Nephron progenitor cell (in vitro differentiated cells): ENCODE measurements at regions not wholly inside any gene's neighbourhood (a gene's known extent, or its start where the extent isn't known, plus 50 kb on each side); places are given as distances from the start of the nearest gene placed in this dataset.

ENCODE experiments used
- DNase-seq: peaks from one replicate; pipeline ENCODE4 v3.0.0; 2021
- H3K27ac Mint-ChIP-seq: 2 replicates; pipeline ENCODE4 v1.8.0; 2021; ENCODE audit warnings: mild to moderate bottlenecking, moderate library complexity, mixed read lengths
- H3K27me3 Mint-ChIP-seq: 2 replicates; pipeline ENCODE4 v1.8.0; 2021; ENCODE audit warnings: mild to moderate bottlenecking, low read depth, mixed read lengths; ENCODE audit not compliant: poor library complexity
- H3K36me3 Mint-ChIP-seq: 2 replicates; pipeline ENCODE4 v1.8.0; 2021; ENCODE audit warnings: low read depth, mixed read lengths
- H3K4me1 Mint-ChIP-seq: 2 replicates; pipeline ENCODE4 v1.8.0; 2021; ENCODE audit warnings: mixed read lengths
- H3K4me3 Mint-ChIP-seq: 2 replicates; pipeline ENCODE4 v1.8.0; 2021; ENCODE audit warnings: mild to moderate bottlenecking, moderate library complexity, mixed read lengths
- H3K9me3 Mint-ChIP-seq: 2 replicates; pipeline ENCODE4 v1.8.0; 2021; ENCODE audit warnings: mild to moderate bottlenecking, moderate library complexity, mixed read lengths
- CTCF ChIP-seq: fragments of 200-600 bp; sonication (generic); IDR thresholded peaks from 2 replicates; pipeline ENCODE4 v1.5.0; 2021; ENCODE audit warnings: antibody characterized with exemption

- no peak for TF ChIP-seq CTCF
- no peak overlapping the region for H3K27ac Mint-ChIP-seq
- H3K9me3 Mint-ChIP-seq, result no peaks in the 10 kb centered on the region
- H3K4me1 Mint-ChIP-seq, result peaks cover 10% of the 10 kb centered on the region
- no peaks in the 10 kb centered on the region for H3K36me3 Mint-ChIP-seq
- peaks cover 9% of the 10 kb centered on the region for H3K27me3 Mint-ChIP-seq
- DNase-seq, result no peak
- no peak overlapping the region for H3K4me3 Mint-ChIP-seq
Measured at GRCh38 chr10:4306871-4307270, 519.1 kb upstream of the AKR1E2 start.

DNA sequence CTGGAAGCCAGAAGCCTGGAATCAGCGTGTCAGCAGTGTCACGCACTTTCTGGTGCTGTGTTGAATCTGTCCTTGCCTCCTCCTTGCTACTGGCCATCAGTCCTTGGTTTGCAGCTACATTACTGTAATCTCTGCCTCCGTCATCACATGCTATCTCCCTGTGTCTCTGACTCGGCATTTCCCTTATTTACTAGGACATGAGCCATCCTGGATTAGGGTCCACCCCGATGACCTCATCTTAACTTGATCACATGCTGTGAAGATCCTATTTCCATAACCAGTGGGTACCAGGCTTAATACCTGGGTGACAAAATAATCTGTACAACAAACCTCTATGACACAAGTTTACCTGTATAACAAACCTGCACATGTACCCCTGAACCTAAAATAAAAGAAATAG is 518.0 kb upstream of the KLF6 start:
- no peak for DNase-seq
- Mint-ChIP-seq H3K9me3 (no peaks in the 10 kb centered on the region), H3K4me1 (peaks cover 6% of the 10 kb centered on the region), H3K27me3 (peaks cover 4% of the 10 kb centered on the region), H3K27ac (peak overlapping the region; percentile 74), H3K36me3 (no peaks in the 10 kb centered on the region), H3K4me3 (no peak overlapping the region)
- no peak for TF ChIP-seq CTCF

- H3K4me3 Mint-ChIP-seq, result no peak overlapping the region
- no peaks in the 10 kb centered on the region for H3K9me3 Mint-ChIP-seq
- peaks cover 3% of the 10 kb centered on the region for H3K27me3 Mint-ChIP-seq
- peaks cover 6% of the 10 kb centered on the region for H3K4me1 Mint-ChIP-seq
- no peak for TF ChIP-seq CTCF
- no peak overlapping the region for H3K27ac Mint-ChIP-seq
- no peaks in the 10 kb centered on the region for H3K36me3 Mint-ChIP-seq
- DNase-seq, result no peak
Measured at GRCh38 chr10:4301291-4302045, 516.5 kb upstream of the KLF6 start.

DNA sequence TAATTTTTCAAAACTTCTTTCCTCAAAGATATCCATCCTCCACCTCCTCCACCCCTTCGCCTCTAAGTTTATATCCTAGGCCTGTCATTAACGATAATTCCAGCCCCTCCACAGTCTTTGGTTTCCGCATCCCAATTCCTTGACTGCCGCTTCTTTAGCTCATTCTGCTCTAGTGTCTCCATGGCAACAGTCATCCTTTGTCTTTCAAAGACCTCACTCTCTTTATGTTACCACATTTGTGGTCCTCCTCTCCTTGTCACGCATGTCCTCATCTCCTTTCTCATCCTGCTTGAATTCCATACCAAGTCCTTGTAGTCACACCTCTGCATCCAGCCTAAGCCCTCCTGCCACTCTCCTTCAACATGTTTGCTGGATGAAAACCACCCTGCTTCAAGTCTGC is 511.2 kb upstream of the KLF6 start:
- H3K9me3 Mint-ChIP-seq, result no peaks in the 10 kb centered on the region
- no peak overlapping the region for H3K4me3 Mint-ChIP-seq
- H3K27ac Mint-ChIP-seq, result no peak overlapping the region
- DNase-seq, result no peak
- no peaks in the 10 kb centered on the region for H3K36me3 Mint-ChIP-seq
- no peaks in the 10 kb centered on the region for H3K27me3 Mint-ChIP-seq
- no peaks in the 10 kb centered on the region for H3K4me1 Mint-ChIP-seq
- TF ChIP-seq CTCF, result no peak

DNA sequence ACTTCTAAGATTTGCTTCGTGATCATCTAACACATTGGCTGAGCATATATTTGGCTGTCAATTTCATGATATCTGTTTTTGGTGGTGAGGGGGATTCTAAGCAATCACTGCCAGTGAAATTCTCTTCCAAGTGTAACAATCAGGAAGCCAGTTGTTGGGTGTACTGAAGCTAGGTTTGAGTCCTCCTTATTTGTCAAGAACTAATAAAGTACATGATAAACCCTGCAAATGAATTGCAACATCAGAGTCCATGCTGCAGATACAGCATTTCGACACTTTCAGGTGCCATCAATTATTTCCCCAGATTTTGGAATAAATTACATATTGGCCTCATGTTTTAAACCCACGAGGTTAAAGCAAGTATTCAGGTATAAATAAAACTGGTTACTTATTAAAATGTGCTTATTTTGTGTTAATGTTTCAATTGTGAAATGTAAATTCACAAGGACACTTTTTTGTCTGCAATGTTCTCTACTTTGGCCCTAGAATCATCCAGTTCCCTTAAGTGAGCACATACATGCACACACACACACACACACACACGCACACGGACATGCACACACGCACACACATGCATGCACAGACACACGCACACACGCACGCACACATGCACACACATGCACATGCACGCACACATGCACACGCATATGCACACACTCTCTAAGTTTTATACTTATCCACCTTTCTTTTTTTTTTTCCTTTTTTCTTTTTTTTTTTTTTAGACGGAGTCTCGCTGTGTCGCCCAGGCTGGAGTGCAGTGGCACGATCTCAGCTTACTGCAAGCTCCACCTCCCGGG is 510.2 kb upstream of the KLF6 start:
- Mint-ChIP-seq H3K36me3 (no peaks in the 10 kb centered on the region), H3K4me1 (no peaks in the 10 kb centered on the region), H3K27me3 (no peaks in the 10 kb centered on the region), H3K9me3 (no peaks in the 10 kb centered on the region), H3K4me3 (no peak overlapping the region), H3K27ac (no peak overlapping the region)
- no peak for DNase-seq
- no peak for TF ChIP-seq CTCF
